Activated T-cell treated with anti-CD3 and anti-CD28 coated beads, Interleukin-2, amount 50 U/mL, for 72 hours (primary cell): ENCODE measurements at regions not wholly inside any gene's neighbourhood (a gene's known extent, or its start where the extent isn't known, plus 50 kb on each side); places are given as distances from the start of the nearest gene placed in this dataset.

Experiments
- ATAC-seq, 2 donors: fragments of 150-1000 bp; cut with Tn5 transposase; replicated peaks in 1 of 2; 2 replicates each; pipeline ENCODE4 v1.10.0; 2021; ENCODE audit warnings: moderate library complexity in 2 of 2, mild to moderate bottlenecking in 1 of 2
- DNase-seq, 2 donors: peaks; one replicate each; pipeline ENCODE4 v3.0.0; 2021 to 2022; ENCODE audit warnings: mixed read lengths in 1 of 2
- H3K27ac Mint-ChIP-seq: one replicate; pipeline ENCODE4 v1.8.0; 2022; ENCODE audit warnings: mild to moderate bottlenecking, moderate library complexity, mixed read lengths
- H3K27me3 Mint-ChIP-seq: one replicate; pipeline ENCODE4 v1.8.0; 2022; ENCODE audit warnings: low read depth, mixed read lengths
- H3K36me3 Mint-ChIP-seq, 2 donors: one replicate each; pipeline ENCODE4 v1.8.0; 2022; ENCODE audit warnings: mixed read lengths in 2 of 2, mild to moderate bottlenecking in 1 of 2; ENCODE audit not compliant: insufficient read depth in 2 of 2
- H3K4me1 Mint-ChIP-seq: one replicate; pipeline ENCODE4 v1.8.0; 2022; ENCODE audit warnings: low read depth, mixed read lengths
- H3K4me3 Mint-ChIP-seq, 2 donors: one replicate each; pipeline ENCODE4 v1.8.0; 2022; ENCODE audit warnings: mild to moderate bottlenecking in 2 of 2, mixed read lengths in 2 of 2, moderate library complexity in 2 of 2
- H3K9me3 Mint-ChIP-seq, 2 donors: one replicate each; pipeline ENCODE4 v1.8.0; 2022; ENCODE audit warnings: mixed read lengths in 2 of 2

DNA sequence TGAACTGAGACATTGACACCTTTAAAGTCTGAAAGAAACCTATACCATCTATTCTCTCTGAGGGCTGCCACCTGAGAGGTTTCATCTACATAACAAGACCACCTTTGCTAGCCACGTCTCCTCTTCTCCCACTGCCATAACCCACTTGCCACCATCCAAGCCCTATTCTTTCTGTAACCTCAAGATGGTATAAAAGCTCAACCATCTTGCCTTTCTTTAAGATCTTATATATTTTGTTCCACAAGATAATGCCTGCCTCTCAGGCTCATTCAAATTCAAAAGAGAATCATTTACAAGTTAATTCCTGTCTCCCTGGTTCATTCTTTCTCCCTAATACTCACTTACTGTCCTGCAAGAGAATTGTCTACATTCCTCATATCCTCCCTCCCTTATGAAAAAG lies 192.5 kb downstream of the OTOR start:
- Mint-ChIP-seq H3K9me3 (peaks cover 2 to 8% of the 10 kb centered on the region in 2 donors), H3K27ac (no peak overlapping the region), H3K27me3 (no peaks in the 10 kb centered on the region), H3K36me3 (no peaks in the 10 kb centered on the region), H3K4me3 (no peak overlapping the region), H3K4me1 (no peaks in the 10 kb centered on the region)
- ATAC-seq (no peak), DNase-seq (no peak)

DNA sequence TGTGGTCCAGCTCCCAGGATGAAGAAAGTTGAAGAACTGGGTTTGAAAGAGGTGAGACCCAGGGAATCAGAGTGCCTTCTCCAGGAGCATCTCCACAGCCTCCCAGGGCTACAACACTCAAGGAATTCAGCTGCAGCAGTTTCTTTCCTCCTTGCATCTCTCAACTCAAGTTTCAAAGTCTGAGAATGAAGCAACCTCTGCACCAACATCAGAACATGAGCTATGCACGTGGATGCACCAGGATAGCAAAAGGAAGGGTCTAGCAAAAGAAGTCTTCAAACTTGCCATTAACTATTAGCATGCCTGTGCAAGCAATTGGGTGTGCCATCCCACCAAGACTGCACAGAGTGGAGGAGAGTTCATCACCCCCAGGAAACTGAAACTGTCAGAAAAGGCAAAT lies 193.9 kb downstream of the OTOR start:
- Mint-ChIP-seq H3K36me3 (no peaks in the 10 kb centered on the region), H3K27me3 (no peaks in the 10 kb centered on the region), H3K9me3 (peaks cover 4 to 6% of the 10 kb centered on the region in 2 donors), H3K27ac (no peak overlapping the region), H3K4me3 (no peak overlapping the region), H3K4me1 (no peaks in the 10 kb centered on the region)
- DNase-seq (no peak), ATAC-seq (no peak)

DNA sequence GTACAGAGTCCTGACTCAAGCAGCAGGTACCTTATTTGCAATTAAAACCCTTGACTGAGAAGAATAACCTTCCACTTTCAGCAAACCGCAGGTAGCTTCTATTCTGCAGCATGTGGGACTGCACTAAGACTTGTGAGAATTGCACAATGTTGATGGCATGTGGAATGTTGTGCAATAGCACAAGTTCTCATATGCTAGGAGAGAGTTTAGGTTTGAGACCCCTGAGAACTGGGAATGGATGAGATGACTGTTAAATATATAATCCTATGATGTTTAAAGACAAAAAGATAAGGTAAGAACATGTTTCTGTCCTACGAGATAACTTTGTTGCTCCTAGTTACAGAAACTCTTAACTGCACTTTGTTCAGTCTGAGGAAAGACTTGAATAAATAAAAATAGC lies 194.6 kb downstream of the OTOR start:
- H3K36me3 Mint-ChIP-seq: no peaks in the 10 kb centered on the region
- H3K27ac Mint-ChIP-seq: no peak overlapping the region
- H3K9me3 Mint-ChIP-seq: peaks cover 4 to 6% of the 10 kb centered on the region in 2 donors
- H3K4me3 Mint-ChIP-seq: no peak overlapping the region
- no peaks in the 10 kb centered on the region for H3K27me3 Mint-ChIP-seq
- no peaks in the 10 kb centered on the region for H3K4me1 Mint-ChIP-seq
- DNase-seq: no peak
- ATAC-seq: no peak

DNA sequence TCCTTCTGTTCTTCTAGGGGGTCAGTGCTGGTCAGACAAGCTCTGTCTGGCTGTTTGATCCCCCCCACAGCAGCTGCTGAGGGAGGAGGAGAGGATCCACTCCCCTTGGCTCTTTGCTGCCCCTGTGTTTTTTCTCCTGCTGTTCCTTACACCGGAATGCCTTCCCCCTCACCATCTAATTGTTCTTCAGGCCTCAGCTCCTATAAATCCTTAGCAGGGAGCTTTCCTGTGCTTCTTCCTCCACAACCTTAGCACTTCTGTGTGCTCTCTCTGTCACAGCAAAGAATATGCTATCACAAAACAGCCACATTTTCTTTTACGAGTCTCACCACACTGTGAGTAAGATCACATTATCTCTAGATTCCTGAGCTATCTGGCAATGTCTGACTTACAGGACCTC lies 196.6 kb downstream of the OTOR start:
- Mint-ChIP-seq H3K36me3 (peaks cover 0 to 2% of the 10 kb centered on the region in 2 donors), H3K4me3 (no peak overlapping the region), H3K4me1 (no peaks in the 10 kb centered on the region), H3K27me3 (no peaks in the 10 kb centered on the region), H3K27ac (no peak overlapping the region), H3K9me3 (peaks cover 6 to 9% of the 10 kb centered on the region in 2 donors)
- ATAC-seq: no peak
- no peak for DNase-seq

DNA sequence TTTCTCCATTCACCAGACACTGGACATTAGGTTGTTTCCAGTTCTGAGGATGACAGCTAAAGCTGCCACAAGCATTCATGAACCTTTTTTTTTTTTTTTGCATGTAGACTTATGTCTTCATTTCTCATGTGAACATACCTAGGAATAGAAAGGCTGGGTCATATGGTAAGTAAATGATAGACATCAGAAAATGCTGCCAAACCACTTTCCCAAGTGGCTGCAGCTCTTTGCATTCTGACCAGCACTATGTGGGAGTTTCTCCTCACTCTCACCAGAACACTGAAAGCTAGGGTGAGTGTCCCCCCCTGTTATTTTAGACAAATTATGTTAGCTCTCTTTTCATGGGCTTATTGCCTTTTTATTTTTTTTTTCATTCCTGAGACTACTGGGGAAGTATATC lies 197.5 kb downstream of the OTOR start:
- H3K36me3 Mint-ChIP-seq: peaks cover 0 to 2% of the 10 kb centered on the region in 2 donors
- DNase-seq: no peak

DNA sequence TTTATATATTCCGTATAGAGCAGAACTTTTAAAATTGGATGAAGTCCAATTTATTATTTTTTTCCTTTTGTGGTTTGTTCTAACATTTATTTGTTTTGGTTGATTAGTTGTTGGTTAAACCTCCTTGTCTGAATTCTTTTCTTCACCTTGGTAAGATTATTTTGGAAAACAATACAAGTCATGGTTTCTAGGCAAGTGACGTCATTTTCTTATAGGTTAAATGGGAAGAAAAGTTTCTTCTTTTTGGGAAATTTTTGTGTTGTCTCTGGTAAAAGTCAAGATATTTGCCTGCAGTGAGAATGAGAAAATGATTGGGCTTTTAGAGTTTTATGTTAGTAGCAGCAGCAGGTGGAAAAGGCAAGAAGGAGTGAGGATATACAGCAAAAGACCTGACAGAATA lies 197.9 kb downstream of the OTOR start:
- ATAC-seq (no peak), DNase-seq (no peak)
- Mint-ChIP-seq H3K4me3 (no peak overlapping the region), H3K27ac (no peak overlapping the region), H3K27me3 (no peaks in the 10 kb centered on the region), H3K9me3 (peaks cover 4 to 10% of the 10 kb centered on the region in 2 donors), H3K4me1 (no peaks in the 10 kb centered on the region), H3K36me3 (peaks cover 0 to 2% of the 10 kb centered on the region in 2 donors)

More for the DNA sequence above, 197.5 kb downstream of the OTOR start:
- Mint-ChIP-seq H3K4me3 (no peak overlapping the region), H3K27ac (no peak overlapping the region), H3K4me1 (no peaks in the 10 kb centered on the region), H3K27me3 (no peaks in the 10 kb centered on the region), H3K9me3 (peaks cover 7 to 10% of the 10 kb centered on the region in 2 donors)
- no peak for ATAC-seq

DNA sequence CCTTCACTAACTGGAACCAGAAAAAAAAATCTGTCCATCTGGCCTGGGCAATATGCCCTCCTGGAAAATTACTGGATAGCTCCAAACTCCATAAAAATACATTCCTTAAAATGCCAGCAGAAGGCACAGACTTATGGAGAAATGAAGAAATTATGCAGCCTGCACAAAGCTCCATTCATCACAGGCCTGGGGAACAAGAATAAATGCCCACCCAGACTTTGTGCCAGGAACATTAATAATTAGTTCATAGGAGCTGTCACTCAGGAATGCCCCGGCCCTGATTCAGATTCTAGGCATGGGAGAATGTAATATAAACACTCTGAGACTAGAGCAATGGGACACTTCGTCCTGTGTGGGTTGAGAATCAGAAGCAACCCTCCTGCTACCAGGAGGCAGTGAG lies 199.3 kb downstream of the OTOR start:
- Mint-ChIP-seq H3K9me3 (peaks cover 4 to 10% of the 10 kb centered on the region in 2 donors), H3K36me3 (peaks cover 0 to 2% of the 10 kb centered on the region in 2 donors), H3K4me3 (no peak overlapping the region), H3K4me1 (no peaks in the 10 kb centered on the region), H3K27me3 (no peaks in the 10 kb centered on the region), H3K27ac (no peak overlapping the region)
- DNase-seq: no peak
- ATAC-seq: no peak

DNA sequence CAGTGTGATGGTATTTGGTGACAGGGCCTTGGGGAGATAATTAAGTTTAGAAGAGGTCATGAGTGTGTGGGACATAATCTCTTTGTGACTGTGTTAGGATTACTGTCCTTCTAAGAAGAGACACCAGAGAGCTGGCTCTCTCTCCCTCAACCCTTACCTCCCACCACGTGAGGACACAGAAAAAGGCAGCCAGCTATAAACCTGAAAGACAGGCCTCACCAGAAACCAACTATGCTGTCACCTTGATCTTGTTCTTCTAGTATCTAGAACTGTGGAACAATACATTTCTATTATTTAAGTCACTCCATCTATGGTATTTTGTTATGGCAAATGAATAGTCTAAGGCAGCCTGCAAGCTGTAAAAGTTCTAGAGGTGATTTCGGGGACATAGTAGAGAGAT lies 203.7 kb downstream of the OTOR start:
- Mint-ChIP-seq H3K4me3 (no peak overlapping the region), H3K27me3 (no peaks in the 10 kb centered on the region), H3K27ac (no peak overlapping the region), H3K36me3 (peaks cover 0 to 2% of the 10 kb centered on the region in 2 donors), H3K9me3 (peaks cover 2 to 6% of the 10 kb centered on the region in 2 donors), H3K4me1 (no peaks in the 10 kb centered on the region)
- DNase-seq (no peak), ATAC-seq (no peak)

DNA sequence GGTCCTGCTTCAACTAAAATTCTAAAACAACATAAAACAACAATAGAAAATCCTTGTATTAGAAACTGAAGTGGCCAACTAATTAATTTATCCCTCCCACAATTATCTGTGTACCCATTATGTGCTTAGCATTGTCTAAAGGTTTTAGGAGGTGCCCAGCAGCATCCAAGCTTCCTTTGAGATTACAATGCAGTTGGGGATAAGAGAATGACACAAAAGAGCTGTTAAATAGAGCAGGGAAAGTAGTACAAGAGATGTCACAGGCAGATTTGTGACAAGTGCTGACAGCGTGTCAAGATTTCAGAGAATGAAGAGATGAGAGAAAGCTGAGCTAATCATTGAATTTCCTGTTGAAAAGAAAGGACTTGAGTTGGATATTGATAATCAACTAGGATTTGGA lies 204.8 kb downstream of the OTOR start:
- DNase-seq (no peak), ATAC-seq (no peak)
- Mint-ChIP-seq H3K4me1 (no peaks in the 10 kb centered on the region), H3K36me3 (peaks cover 0 to under 1% of the 10 kb centered on the region in 2 donors), H3K9me3 (peaks cover 4 to 6% of the 10 kb centered on the region in 2 donors), H3K4me3 (no peak overlapping the region), H3K27ac (no peak overlapping the region), H3K27me3 (no peaks in the 10 kb centered on the region)

DNA sequence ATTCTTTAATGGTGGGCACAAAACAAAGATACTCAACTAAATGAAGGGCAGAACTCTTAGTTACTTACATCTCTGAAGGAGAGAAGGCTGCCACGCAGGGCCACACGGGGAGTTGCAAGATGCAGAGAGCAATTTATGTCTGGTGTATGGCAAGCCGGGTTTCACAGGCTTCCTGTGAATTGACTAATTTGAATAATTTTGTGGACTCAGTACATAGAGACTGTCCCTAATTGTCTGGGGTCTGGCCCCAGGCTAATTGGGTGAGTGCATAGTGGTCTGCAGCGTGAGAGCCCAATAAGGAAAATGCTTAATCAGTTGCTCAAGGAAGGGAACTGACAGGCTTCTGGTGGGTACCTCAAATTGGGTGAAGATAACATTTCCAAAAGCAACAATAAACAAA lies 205.7 kb downstream of the OTOR start:
- Mint-ChIP-seq H3K27me3 (no peaks in the 10 kb centered on the region), H3K27ac (no peak overlapping the region), H3K4me3 (no peak overlapping the region), H3K9me3 (peaks cover 4% of the 10 kb centered on the region in 2 donors), H3K4me1 (no peaks in the 10 kb centered on the region), H3K36me3 (no peaks in the 10 kb centered on the region)
- DNase-seq (no peak), ATAC-seq (no peak)

DNA sequence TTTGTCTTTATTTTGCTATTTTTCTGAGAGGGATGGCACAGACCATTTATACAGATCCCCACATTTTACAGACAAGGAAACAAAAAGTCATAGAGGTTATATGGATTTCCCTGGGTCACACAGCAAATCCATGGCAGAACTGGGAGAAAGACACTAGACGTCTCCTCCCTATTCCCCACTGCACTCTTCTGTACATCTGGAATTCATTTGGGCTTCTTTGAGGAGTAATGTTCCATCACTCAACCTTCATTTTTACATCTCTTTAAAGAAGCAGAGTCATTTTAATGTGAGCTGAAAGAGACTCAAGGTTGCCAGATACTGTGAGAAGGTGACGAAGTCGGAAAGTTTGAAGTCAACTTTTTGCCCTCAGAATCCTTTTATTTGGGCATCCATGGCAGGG lies 207.3 kb downstream of the OTOR start:
- Mint-ChIP-seq H3K36me3 (no peaks in the 10 kb centered on the region), H3K4me3 (no peak overlapping the region), H3K9me3 (peaks cover 7% of the 10 kb centered on the region in 2 donors), H3K27me3 (no peaks in the 10 kb centered on the region), H3K27ac (no peak overlapping the region), H3K4me1 (no peaks in the 10 kb centered on the region)
- no peak for ATAC-seq
- DNase-seq: no peak

DNA sequence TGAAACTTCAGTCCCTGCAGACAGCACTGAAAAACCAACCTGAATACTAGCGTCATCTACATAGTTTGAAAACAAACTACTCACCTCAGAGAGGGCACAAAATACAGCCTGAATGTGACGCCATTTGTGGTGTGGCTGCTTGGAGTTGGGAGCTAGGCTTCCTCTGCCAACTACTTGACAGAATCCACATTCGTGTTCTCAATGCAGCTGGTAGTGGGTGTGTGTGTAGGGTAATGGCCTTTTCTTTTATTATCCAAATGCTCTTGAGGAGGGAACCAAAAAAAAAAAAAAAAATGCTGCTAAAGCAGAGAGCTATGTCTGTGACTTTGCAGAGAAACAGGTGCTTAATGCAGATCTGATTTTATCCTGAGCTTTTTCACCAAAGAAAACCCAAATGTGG lies 207.8 kb downstream of the OTOR start:
- no peak overlapping the region for H3K27ac Mint-ChIP-seq
- no peak for ATAC-seq
- no peak overlapping the region for H3K4me3 Mint-ChIP-seq
- no peak for DNase-seq
- no peaks in the 10 kb centered on the region for H3K4me1 Mint-ChIP-seq
- H3K36me3 Mint-ChIP-seq: no peaks in the 10 kb centered on the region
- peaks cover 7% of the 10 kb centered on the region in 2 donors for H3K9me3 Mint-ChIP-seq
- H3K27me3 Mint-ChIP-seq: no peaks in the 10 kb centered on the region

DNA sequence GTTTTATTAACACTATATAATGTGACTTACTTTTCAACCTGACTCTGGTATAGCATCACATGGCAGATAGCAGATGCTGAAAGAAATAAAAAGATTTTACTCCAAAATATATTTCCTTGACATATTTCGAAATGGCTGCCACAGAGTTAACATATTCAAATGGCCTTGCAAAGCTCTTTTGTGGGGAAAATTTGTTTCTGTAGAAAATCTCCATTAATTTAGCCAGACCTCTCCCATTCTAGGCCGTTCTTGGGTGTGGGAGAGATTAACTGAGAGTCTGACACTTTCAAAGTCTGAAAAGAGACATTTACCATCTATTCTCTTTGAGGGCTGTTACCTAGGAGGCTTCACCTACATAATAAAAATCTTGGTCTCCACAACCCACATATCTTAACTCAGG lies 217.2 kb downstream of the OTOR start:
- peaks cover 2 to 7% of the 10 kb centered on the region in 2 donors for H3K9me3 Mint-ChIP-seq
- H3K4me1 Mint-ChIP-seq: no peaks in the 10 kb centered on the region

DNA sequence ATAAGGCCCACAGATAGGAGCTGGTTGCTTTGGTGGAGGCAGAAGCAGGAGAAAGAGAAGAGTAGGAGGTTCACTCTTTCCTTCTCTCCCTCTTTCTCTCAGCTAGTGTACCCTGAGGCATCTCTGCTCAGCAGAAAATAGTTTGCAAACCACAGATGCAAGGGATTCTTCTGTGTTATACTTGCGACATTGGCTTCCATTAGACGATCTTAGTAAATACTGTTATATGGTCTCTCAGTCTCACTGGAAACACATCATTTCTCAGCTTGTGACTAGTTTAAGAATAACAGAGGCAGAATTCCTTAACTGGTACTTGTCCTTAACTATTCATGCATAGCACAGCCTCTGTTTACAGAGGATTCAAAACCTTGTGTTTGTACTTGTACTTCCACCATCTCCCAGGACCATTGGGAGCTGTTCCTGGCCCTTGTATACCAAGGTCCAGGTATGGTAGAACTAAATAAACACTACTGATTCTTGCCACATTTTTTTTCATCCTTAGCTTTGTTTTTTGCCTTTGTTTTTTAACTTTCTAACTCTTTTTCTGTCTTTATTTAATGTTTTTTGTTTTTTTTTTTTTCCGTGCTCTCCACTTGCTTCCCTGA lies 218.2 kb downstream of the OTOR start:
- Mint-ChIP-seq H3K27ac (no peak overlapping the region), H3K4me3 (no peak overlapping the region), H3K36me3 (no peaks in the 10 kb centered on the region), H3K9me3 (peaks cover 2 to 7% of the 10 kb centered on the region in 2 donors), H3K27me3 (no peaks in the 10 kb centered on the region), H3K4me1 (no peaks in the 10 kb centered on the region)
- DNase-seq (no peak), ATAC-seq (no peak)

More for the DNA sequence above, 217.2 kb downstream of the OTOR start:
- Mint-ChIP-seq H3K27me3 (no peaks in the 10 kb centered on the region), H3K4me3 (no peak overlapping the region), H3K36me3 (no peaks in the 10 kb centered on the region), H3K27ac (no peak overlapping the region)
- DNase-seq: no peak
- no peak for ATAC-seq
